HCT116 (cell line): ENCODE measurements at regions not wholly inside any gene's neighbourhood (a gene's known extent, or its start where the extent isn't known, plus 50 kb on each side); places are given as distances from the start of the nearest gene placed in this dataset.

Experiments used
- ATAC-seq: fragments of 200-7000 bp; cut with Tn5 transposase; 2 replicates; pipeline ENCODE4 v1.9.1; 2020; ENCODE audit warnings: mild to moderate bottlenecking, moderate library complexity
- BruUV-seq: library from RNA; stranded (reverse); fragments of 400-500 nt; replicated peaks from 2 replicates; lab custom pipeline; 2021; lab: Mats Ljungman, UMichigan
- CTCF ChIA-PET: fragments of 300-600 bp; sonication (Branson Sonifier 250); formaldehyde crosslinking; loops from one replicate; lab custom pipeline; 2021; ENCODE audit warnings: antibody characterized with exemption; lab: Charles Lee
- POLR2A ChIA-PET: fragments of 300-600, 350-600 bp; sonication (Branson Sonifier 250); formaldehyde crosslinking; loops from one replicate; lab custom pipeline; 2021; ENCODE audit warnings: antibody characterized with exemption; lab: Charles Lee
- RAD21 ChIA-PET, 2 experiments: fragments of 300-600 bp; sonication (Branson Sonifier 250); formaldehyde crosslinking; loops; one replicate each; lab custom pipeline; 2023; ENCODE audit warnings: low total read pairs in 2 of 2; ENCODE audit not compliant: uncharacterized antibody in 2 of 2, unreplicated experiment in 2 of 2, low non-redundant PET in 1 of 2; lab: Charles Lee
- DNase-seq: peaks from one replicate; pipeline ENCODE4 v3.0.0-alpha.2; 2010; ENCODE audit warnings: low read depth, low spot score
- H2AFZ ChIP-seq: fragments of 200-600 bp; shearing (Covaris generic), sonication (generic); 2 replicates; pipeline ENCODE4 v1.6.1; 2017; ENCODE audit warnings: low read depth, mixed run types, mixed read lengths, antibody characterized with exemption, low read length; ENCODE audit not compliant: poor library complexity, severe bottlenecking
- H3K27ac ChIP-seq: 2 replicates; pipeline ENCODE4 v1.5.1; 2012; ENCODE audit warnings: low read depth, low read length
- H3K27me3 ChIP-seq: fragments of 200-600 bp; sonication (generic); 2 replicates; pipeline ENCODE4 v1.6.1; 2016; ENCODE audit warnings: mixed run types, low read length, mixed read lengths; ENCODE audit not compliant: insufficient read depth
- H3K36me3 ChIP-seq, 2 experiments: fragments of 200-500 bp in 1 of 2; fragments of 200-600 bp in 1 of 2; sonication (Bioruptor generic) in 1 of 2; sonication (generic) in 1 of 2; 2 replicates each; pipeline versions ENCODE4 v1.5.1 to v1.6.1; 2014 to 2016; ENCODE audit warnings: low read length in 2 of 2, inconsistent platforms in 1 of 2, mixed read lengths in 1 of 2, mixed run types in 1 of 2; ENCODE audit not compliant: insufficient read depth in 2 of 2, control insufficient read depth in 1 of 2
- H3K4me1 ChIP-seq, 2 experiments: fragments of 200-600 bp in 1 of 2; sonication (generic) in 1 of 2; 2 replicates each; pipeline versions ENCODE4 v1.5.1 to v1.6.1; 2012 to 2017; ENCODE audit warnings: low read length in 2 of 2, inconsistent platforms in 1 of 2, mild to moderate bottlenecking in 1 of 2, mixed read lengths in 1 of 2, mixed run types in 1 of 2, moderate library complexity in 1 of 2; ENCODE audit not compliant: insufficient read depth in 2 of 2, control insufficient read depth in 1 of 2
- H3K4me2 ChIP-seq: fragments of 200-600 bp; sonication (generic); 2 replicates; pipeline ENCODE4 v1.6.1; 2017; ENCODE audit warnings: mixed run types, low read length, mixed read lengths
- H3K4me3 ChIP-seq, 2 experiments: fragments of 200-600 bp in 1 of 2; sonication (generic) in 1 of 2; replicated peaks in 1 of 2; 2 replicates each; pipeline ENCODE4 v1.5.1; 2011 to 2016; ENCODE audit warnings: low read length in 2 of 2, control low read depth in 1 of 2, low read depth in 1 of 2, mild to moderate bottlenecking in 1 of 2, mixed read lengths in 1 of 2, mixed run types in 1 of 2
- H3K79me2 ChIP-seq: fragments of 200-600 bp; sonication (generic); 2 replicates; pipeline ENCODE4 v1.6.1; 2017; ENCODE audit warnings: mild to moderate bottlenecking, mixed run types, low read length, moderate library complexity, mixed read lengths; ENCODE audit not compliant: insufficient read depth
- H3K9ac ChIP-seq: fragments of 200-600 bp; sonication (generic); 2 replicates; pipeline ENCODE4 v1.6.1; 2016; ENCODE audit warnings: low read length, mixed read lengths
- H3K9me2 ChIP-seq: fragments of 200-600 bp; sonication (generic), shearing (Covaris generic); 2 replicates; pipeline ENCODE4 v1.6.1; 2017; ENCODE audit warnings: mixed run types, mild to moderate bottlenecking, moderate library complexity; ENCODE audit not compliant: insufficient read depth
- H3K9me3 ChIP-seq, 2 experiments: fragments of 200-500 bp in 1 of 2; fragments of 200-600 bp in 1 of 2; sonication (Bioruptor generic) in 1 of 2; sonication (generic) in 1 of 2; 2 replicates each; pipeline ENCODE4 v1.6.1; 2014 to 2017; ENCODE audit warnings: low read length in 2 of 2, mixed read lengths in 2 of 2, inconsistent platforms in 1 of 2, low read depth in 1 of 2, mild to moderate bottlenecking in 1 of 2, mixed run types in 1 of 2, moderate library complexity in 1 of 2; ENCODE audit not compliant: control insufficient read depth in 1 of 2, insufficient read depth in 1 of 2
- H4K20me1 ChIP-seq: fragments of 200-600 bp; sonication (generic), shearing (Covaris generic); 2 replicates; pipeline ENCODE4 v1.6.1; 2017; ENCODE audit warnings: mixed run types, mild to moderate bottlenecking, moderate library complexity; ENCODE audit not compliant: insufficient read depth
- CBX3 ChIP-seq: IDR thresholded peaks from 2 replicates; pipeline ENCODE4 v1.6.1; 2012; ENCODE audit warnings: low read depth
- CEBPB ChIP-seq: IDR thresholded peaks from 2 replicates; pipeline ENCODE4 v1.6.1; 2012; ENCODE audit warnings: low read depth
- EZH2phosphoT487 ChIP-seq: fragments of 200-600 bp; IDR thresholded peaks from 2 replicates; pipeline ENCODE4 v1.6.1; 2018; ENCODE audit warnings: antibody characterized with exemption, borderline replicate concordance
- FOSL1 ChIP-seq: IDR thresholded peaks from 2 replicates; pipeline ENCODE4 v1.6.1; 2012; ENCODE audit warnings: low read depth
- POLR2A ChIP-seq: IDR thresholded peaks from 2 replicates; pipeline ENCODE4 v1.7.0; 2011; ENCODE audit warnings: borderline replicate concordance; ENCODE audit not compliant: insufficient read depth, insufficient read length; ENCODE audit errors: extremely low read depth
- POLR2AphosphoS5 ChIP-seq: IDR thresholded peaks from 2 replicates; pipeline ENCODE4 v1.6.1; 2011; ENCODE audit warnings: mild to moderate bottlenecking, low read depth, low read length, moderate library complexity
- RAD21 ChIP-seq: IDR thresholded peaks from 2 replicates; pipeline ENCODE4 v1.6.1; 2012; ENCODE audit warnings: low read depth, mild to moderate bottlenecking
- REST ChIP-seq: IDR thresholded peaks from 2 replicates; pipeline ENCODE4 v1.6.1; 2012; ENCODE audit warnings: low read depth
- SP1 ChIP-seq: IDR thresholded peaks from 2 replicates; pipeline ENCODE4 v1.6.1; 2012; ENCODE audit warnings: low read depth
- SRF ChIP-seq: IDR thresholded peaks from 2 replicates; pipeline ENCODE4 v1.6.1; 2012; ENCODE audit warnings: low read depth
- YY1 ChIP-seq: IDR thresholded peaks from 2 replicates; pipeline ENCODE4 v1.6.1; 2011; ENCODE audit warnings: low read length, low read depth, moderate library complexity, mild to moderate bottlenecking; ENCODE audit not compliant: insufficient replicate concordance; ENCODE audit errors: extremely low read depth
- ZFX ChIP-seq: fragments of 450-650 bp; IDR thresholded peaks from 2 replicates; pipeline ENCODE4 v1.6.1; 2017
- ZNF274 ChIP-seq: fragments of 200-500 bp; sonication (Bioruptor generic); IDR thresholded peaks from 2 replicates; pipeline ENCODE4 v1.6.1; 2014; ENCODE audit warnings: mild to moderate bottlenecking, low read depth, low read length, inconsistent platforms
- intact Hi-C: fragments of 100-400 bp; cut with micrococcal nuclease; formaldehyde crosslinking; loops from 2 replicates; pipeline ENCODE4 v1.10.0; 2022
- TF ChIP-seq, protein P1 (sequence below): IDR thresholded peaks from 2 replicates; pipeline ENCODE4 v1.6.1; 2012
- TF ChIP-seq, protein P2 (sequence below): IDR thresholded peaks from 2 replicates; pipeline ENCODE4 v1.6.1; 2011; ENCODE audit warnings: mild to moderate bottlenecking, low read length, moderate library complexity; ENCODE audit not compliant: insufficient replicate concordance; ENCODE audit errors: extremely low read depth
- TF ChIP-seq, protein P3 (sequence below): IDR thresholded peaks from 2 replicates; pipeline ENCODE4 v1.6.1; 2012
- TF ChIP-seq, protein P4 (sequence below), 3 experiments: fragments of 200-600 bp in 1 of 3; sonication (generic) in 1 of 3; IDR thresholded peaks in 2 of 3; conservative IDR thresholded peaks in 1 of 3; 2 replicates each; pipeline ENCODE4 v1.5.1; 2012 to 2017; ENCODE audit warnings: low read depth in 2 of 3, low read length in 2 of 3, antibody characterized with exemption in 1 of 3, borderline replicate concordance in 1 of 3, control low read depth in 1 of 3, mild to moderate bottlenecking in 1 of 3, mixed read lengths in 1 of 3, mixed run types in 1 of 3, moderate library complexity in 1 of 3; ENCODE audit not compliant: insufficient read depth in 1 of 3

DNA sequence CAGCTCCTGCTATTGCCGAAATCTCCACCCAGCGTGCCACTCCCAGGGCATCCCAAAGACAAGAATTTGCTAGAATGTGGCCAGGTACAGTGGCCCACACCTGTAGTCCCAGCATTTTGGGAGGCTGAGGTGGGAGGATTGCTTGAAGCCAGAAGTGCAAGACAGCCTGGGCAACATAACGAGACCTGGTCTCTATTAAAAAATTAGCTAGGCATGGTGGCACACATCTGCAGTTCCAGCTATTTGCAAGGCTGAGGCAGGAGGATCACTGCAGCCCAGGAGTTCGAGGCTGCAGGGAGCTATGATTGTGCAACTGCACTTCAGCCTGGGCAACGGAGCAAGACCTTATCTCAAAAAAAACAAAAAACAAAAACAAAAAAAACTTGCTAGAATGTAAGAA, 73.3 kb upstream of the LYZL2 start:
- H3K27ac ChIP-seq: no peak overlapping the region
- H3K4me1 ChIP-seq: peaks cover 3 to 17% of the 10 kb centered on the region in 2 experiments; a peak in 3 of 4 replicates
- TF ChIP-seq, protein P1, sequence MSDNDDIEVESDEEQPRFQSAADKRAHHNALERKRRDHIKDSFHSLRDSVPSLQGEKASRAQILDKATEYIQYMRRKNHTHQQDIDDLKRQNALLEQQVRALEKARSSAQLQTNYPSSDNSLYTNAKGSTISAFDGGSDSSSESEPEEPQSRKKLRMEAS: no peak
- no peak for TF ChIP-seq EZH2phosphoT487
- TF ChIP-seq, protein P2, sequence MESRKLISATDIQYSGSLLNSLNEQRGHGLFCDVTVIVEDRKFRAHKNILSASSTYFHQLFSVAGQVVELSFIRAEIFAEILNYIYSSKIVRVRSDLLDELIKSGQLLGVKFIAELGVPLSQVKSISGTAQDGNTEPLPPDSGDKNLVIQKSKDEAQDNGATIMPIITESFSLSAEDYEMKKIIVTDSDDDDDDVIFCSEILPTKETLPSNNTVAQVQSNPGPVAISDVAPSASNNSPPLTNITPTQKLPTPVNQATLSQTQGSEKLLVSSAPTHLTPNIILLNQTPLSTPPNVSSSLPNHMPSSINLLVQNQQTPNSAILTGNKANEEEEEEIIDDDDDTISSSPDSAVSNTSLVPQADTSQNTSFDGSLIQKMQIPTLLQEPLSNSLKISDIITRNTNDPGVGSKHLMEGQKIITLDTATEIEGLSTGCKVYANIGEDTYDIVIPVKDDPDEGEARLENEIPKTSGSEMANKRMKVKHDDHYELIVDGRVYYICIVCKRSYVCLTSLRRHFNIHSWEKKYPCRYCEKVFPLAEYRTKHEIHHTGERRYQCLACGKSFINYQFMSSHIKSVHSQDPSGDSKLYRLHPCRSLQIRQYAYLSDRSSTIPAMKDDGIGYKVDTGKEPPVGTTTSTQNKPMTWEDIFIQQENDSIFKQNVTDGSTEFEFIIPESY: no peak
- TF ChIP-seq POLR2A: no peak
- TF ChIP-seq FOSL1: no peak
- no peak for TF ChIP-seq SRF
- TF ChIP-seq, protein P3, sequence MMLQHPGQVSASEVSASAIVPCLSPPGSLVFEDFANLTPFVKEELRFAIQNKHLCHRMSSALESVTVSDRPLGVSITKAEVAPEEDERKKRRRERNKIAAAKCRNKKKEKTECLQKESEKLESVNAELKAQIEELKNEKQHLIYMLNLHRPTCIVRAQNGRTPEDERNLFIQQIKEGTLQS: no peak
- TF ChIP-seq, protein P4, sequence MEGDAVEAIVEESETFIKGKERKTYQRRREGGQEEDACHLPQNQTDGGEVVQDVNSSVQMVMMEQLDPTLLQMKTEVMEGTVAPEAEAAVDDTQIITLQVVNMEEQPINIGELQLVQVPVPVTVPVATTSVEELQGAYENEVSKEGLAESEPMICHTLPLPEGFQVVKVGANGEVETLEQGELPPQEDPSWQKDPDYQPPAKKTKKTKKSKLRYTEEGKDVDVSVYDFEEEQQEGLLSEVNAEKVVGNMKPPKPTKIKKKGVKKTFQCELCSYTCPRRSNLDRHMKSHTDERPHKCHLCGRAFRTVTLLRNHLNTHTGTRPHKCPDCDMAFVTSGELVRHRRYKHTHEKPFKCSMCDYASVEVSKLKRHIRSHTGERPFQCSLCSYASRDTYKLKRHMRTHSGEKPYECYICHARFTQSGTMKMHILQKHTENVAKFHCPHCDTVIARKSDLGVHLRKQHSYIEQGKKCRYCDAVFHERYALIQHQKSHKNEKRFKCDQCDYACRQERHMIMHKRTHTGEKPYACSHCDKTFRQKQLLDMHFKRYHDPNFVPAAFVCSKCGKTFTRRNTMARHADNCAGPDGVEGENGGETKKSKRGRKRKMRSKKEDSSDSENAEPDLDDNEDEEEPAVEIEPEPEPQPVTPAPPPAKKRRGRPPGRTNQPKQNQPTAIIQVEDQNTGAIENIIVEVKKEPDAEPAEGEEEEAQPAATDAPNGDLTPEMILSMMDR (IDR thresholded peaks at IDR 0.05 in 2 of 3, conservative IDR thresholded peaks at IDR 0.05 in 1 of 3; ENCODE audit: borderline replicate concordance in 1 of 3, insufficient read depth in 1 of 3, low read depth in 2 of 3, low read length in 2 of 3): no peak
- no peak for TF ChIP-seq REST
- TF ChIP-seq POLR2AphosphoS5: no peak
- no peak for TF ChIP-seq YY1
- TF ChIP-seq CBX3: no peak
- TF ChIP-seq SP1: no peak
- TF ChIP-seq CEBPB: no peak
- no peak for TF ChIP-seq ZFX
- no peak for TF ChIP-seq RAD21
- TF ChIP-seq ZNF274: no peak
- CTCF ChIA-PET: interaction anchor here (1.8 kb wide), 1 partner anchor 15 kb away, joined by 5 read pairs; no protein-coding TSS in a partner anchor
- RAD21 ChIA-PET: no interaction called here
- no peaks in the 10 kb centered on the region for H3K27me3 ChIP-seq
- no peaks in the 10 kb centered on the region for H3K9me2 ChIP-seq
- no peak overlapping the region for H3K4me2 ChIP-seq
- no peaks in the 10 kb centered on the region for H3K36me3 ChIP-seq
- no peak overlapping the region for H3K9ac ChIP-seq
- H3K79me2 ChIP-seq: no peaks in the 10 kb centered on the region
- BruUV-seq: no TSS peak
- intact Hi-C loops: no loop called here
- POLR2A ChIA-PET: no interaction called here
- no peaks in the 10 kb centered on the region for H3K9me3 ChIP-seq
- H2AFZ ChIP-seq: no peak overlapping the region
- no peak for ATAC-seq
- no peak for DNase-seq
- no peak overlapping the region for H3K4me3 ChIP-seq
- H4K20me1 ChIP-seq: no peaks in the 10 kb centered on the region
